GM23248 (cell line): ENCODE measurements at regions not wholly inside any gene's neighbourhood (a gene's known extent, or its start where the extent isn't known, plus 50 kb on each side); places are given as distances from the start of the nearest gene placed in this dataset.

Source experiments
- EZH2 ChIP-seq: fragments of 200-600 bp; sonication (generic); IDR thresholded peaks from 2 replicates; pipeline ENCODE4 v1.6.1; 2018; ENCODE audit warnings: antibody characterized with exemption, mild to moderate bottlenecking; ENCODE audit not compliant: insufficient read depth, poor library complexity, severe bottlenecking
- EZH2phosphoT487 ChIP-seq: fragments of 200-600 bp; sonication (generic); IDR thresholded peaks from 2 replicates; pipeline ENCODE4 v1.6.1; 2018; ENCODE audit warnings: antibody characterized with exemption, moderate library complexity, mild to moderate bottlenecking, low read depth; ENCODE audit not compliant: insufficient read depth

- TF ChIP-seq EZH2: no peak
- TF ChIP-seq EZH2phosphoT487: no peak
Observed at GRCh38 chr7:142414135-142414534, 156.3 kb upstream of the PRSS58 start.
